Effector memory CD8-positive, alpha-beta T cell (primary cell): ENCODE measurements at regions not wholly inside any gene's neighbourhood (a gene's known extent, or its start where the extent isn't known, plus 50 kb on each side); places are given as distances from the start of the nearest gene placed in this dataset.
"Not testable (repeated sequence)": the region's sequence is repeated elsewhere in the genome, so short reads cannot be mapped to it uniquely, and the experiment has no call there.

Experiments
- ATAC-seq: fragments of 150-1000 bp; cut with Tn5 transposase; replicated peaks from 2 replicates; pipeline ENCODE4 v1.10.0; 2021; ENCODE audit warnings: mild to moderate bottlenecking, moderate library complexity
- DNase-seq, 3 experiments: peaks; one replicate each; pipeline ENCODE4 v3.0.0; 2021
- H3K27ac Mint-ChIP-seq, 2 donors: one replicate each; pipeline ENCODE4 v1.8.0; 2022; ENCODE audit warnings: mild to moderate bottlenecking in 2 of 2, mixed read lengths in 2 of 2, moderate library complexity in 2 of 2
- H3K27me3 Mint-ChIP-seq, 2 donors: one replicate each; pipeline ENCODE4 v1.8.0; 2022; ENCODE audit warnings: mixed read lengths in 2 of 2
- H3K36me3 Mint-ChIP-seq: one replicate; pipeline ENCODE4 v1.8.0; 2022; ENCODE audit warnings: mild to moderate bottlenecking, moderate library complexity, mixed read lengths; ENCODE audit not compliant: insufficient read depth
- H3K4me1 Mint-ChIP-seq, 2 donors: one replicate each; pipeline ENCODE4 v1.8.0; 2022; ENCODE audit warnings: low read depth in 2 of 2, mixed read lengths in 2 of 2
- H3K4me3 Mint-ChIP-seq, 2 donors: one replicate each; pipeline ENCODE4 v1.8.0; 2022; ENCODE audit warnings: mild to moderate bottlenecking in 2 of 2, mixed read lengths in 2 of 2, moderate library complexity in 2 of 2
- H3K9me3 Mint-ChIP-seq, 2 donors: one replicate each; pipeline ENCODE4 v1.8.0; 2022; ENCODE audit warnings: mixed read lengths in 2 of 2

- peak overlapping the region; percentile 11 to 70 for H3K27ac Mint-ChIP-seq
- no peaks in the 10 kb centered on the region for H3K27me3 Mint-ChIP-seq
- ATAC-seq, result no peak
- H3K4me3 Mint-ChIP-seq, result peak overlapping the region in 1 of 2 donors; percentile 13
- no peaks in the 10 kb centered on the region for H3K9me3 Mint-ChIP-seq
- H3K4me1 Mint-ChIP-seq, result peaks cover 51 to 54% of the 10 kb centered on the region in 2 donors
- no peak for DNase-seq
- H3K36me3 Mint-ChIP-seq, result peaks cover 5% of the 10 kb centered on the region
These were observed 113.5 kb upstream of the IGLL5 start for GRCh38 chr22:22773979-22774604.

DNA sequence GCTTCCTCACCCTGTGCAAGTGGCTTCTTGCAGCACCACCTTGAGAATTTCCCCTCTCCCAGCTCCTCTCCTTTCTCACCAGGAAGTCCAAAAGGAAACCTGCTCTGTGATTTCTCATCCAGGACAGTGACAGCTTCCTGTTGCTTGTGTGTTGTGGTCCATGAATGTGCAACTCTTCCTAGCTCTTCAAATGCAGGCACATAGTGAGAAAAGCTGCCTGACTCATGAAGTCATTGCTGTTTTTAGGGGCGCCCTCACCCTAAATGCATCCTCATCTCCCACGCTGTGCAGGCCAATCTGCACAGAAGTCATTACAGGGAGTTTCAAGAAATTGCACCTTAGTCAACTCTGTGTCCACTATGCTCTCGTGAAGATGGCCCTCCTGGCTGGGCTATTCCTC lies 112.9 kb upstream of the IGLL5 start:
- not testable (repeated sequence) for H3K4me3 Mint-ChIP-seq, H3K36me3 Mint-ChIP-seq, H3K27me3 Mint-ChIP-seq, H3K9me3 Mint-ChIP-seq, DNase-seq
- Mint-ChIP-seq H3K27ac (peak overlapping the region; percentile 11 to 70), H3K4me1 (peaks cover 45 to 48% of the 10 kb centered on the region in 2 donors)
- peak; percentile 31 for ATAC-seq

DNA sequence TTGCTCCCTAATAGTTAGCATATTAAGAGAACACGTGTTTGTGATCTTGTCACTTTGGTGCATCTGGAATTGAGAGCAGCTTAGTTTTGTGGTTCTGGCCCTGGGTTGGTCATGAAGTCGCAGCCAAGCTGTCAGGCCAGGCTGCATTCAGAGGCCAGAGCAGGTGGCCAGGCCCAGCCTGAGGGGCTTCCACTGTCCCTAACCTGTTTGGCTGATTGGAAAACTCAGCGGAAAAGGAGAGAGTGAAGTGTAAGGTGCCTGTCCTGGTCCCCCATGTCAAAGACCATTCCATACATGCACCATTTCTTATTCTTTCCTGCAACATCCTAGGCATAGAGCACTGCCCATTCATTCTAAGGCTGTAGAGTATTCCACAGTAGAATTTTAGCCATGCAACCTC lies 111.5 kb upstream of the IGLL5 start:
- H3K27ac Mint-ChIP-seq, result no peak overlapping the region
- H3K9me3 Mint-ChIP-seq, result no peaks in the 10 kb centered on the region
- no peak for ATAC-seq
- no peaks in the 10 kb centered on the region for H3K27me3 Mint-ChIP-seq
- peaks cover 34 to 35% of the 10 kb centered on the region in 2 donors for H3K4me1 Mint-ChIP-seq
- H3K4me3 Mint-ChIP-seq, result no peak overlapping the region
- no peak for DNase-seq
- H3K36me3 Mint-ChIP-seq, result no peaks in the 10 kb centered on the region

- Mint-ChIP-seq H3K9me3 (peaks cover 0 to 2% of the 10 kb centered on the region in 2 donors), H3K27me3 (no peaks in the 10 kb centered on the region), H3K4me1 (peaks cover 15 to 33% of the 10 kb centered on the region in 2 donors), H3K27ac (no peak overlapping the region), H3K36me3 (no peaks in the 10 kb centered on the region), H3K4me3 (no peak overlapping the region)
- DNase-seq (no peak), ATAC-seq (no peak)
These were observed 108.4 kb upstream of the IGLL5 start for GRCh38 chr22:22779213-22779612.

GRCh38 chr22:22783575-22783974 lies 104.0 kb upstream of the IGLL5 start:
- no peak overlapping the region for H3K4me3 Mint-ChIP-seq
- DNase-seq (no peak), ATAC-seq (no peak)
- peaks cover 6% of the 10 kb centered on the region for H3K36me3 Mint-ChIP-seq
- no peaks in the 10 kb centered on the region for H3K27me3 Mint-ChIP-seq
- H3K4me1 Mint-ChIP-seq, result peaks cover 27 to 47% of the 10 kb centered on the region in 2 donors
- H3K9me3 Mint-ChIP-seq, result peaks cover 0 to 2% of the 10 kb centered on the region in 2 donors
- H3K27ac Mint-ChIP-seq, result peak overlapping the region in 1 of 2 donors; percentile 95

- no peak for DNase-seq
- no peak overlapping the region for H3K4me3 Mint-ChIP-seq
- peaks cover 0 to 2% of the 10 kb centered on the region in 2 donors for H3K9me3 Mint-ChIP-seq
- peak overlapping the region; percentile 95 to 96 for H3K27ac Mint-ChIP-seq
- H3K4me1 Mint-ChIP-seq, result peaks cover 35 to 51% of the 10 kb centered on the region in 2 donors
- peaks cover 6% of the 10 kb centered on the region for H3K36me3 Mint-ChIP-seq
- no peaks in the 10 kb centered on the region for H3K27me3 Mint-ChIP-seq
- ATAC-seq, result no peak
These were observed 103.2 kb upstream of the IGLL5 start for GRCh38 chr22:22784249-22785039.

GRCh38 chr22:22785316-22786065 lies 102.1 kb upstream of the IGLL5 start:
- no peak for ATAC-seq
- Mint-ChIP-seq H3K36me3 (peaks cover 6% of the 10 kb centered on the region), H3K9me3 (peaks cover 0 to 2% of the 10 kb centered on the region in 2 donors), H3K27ac (peak overlapping the region; percentile 95 to 96), H3K4me1 (peaks cover 45 to 59% of the 10 kb centered on the region in 2 donors), H3K4me3 (no peak overlapping the region), H3K27me3 (no peaks in the 10 kb centered on the region)
- no peak for DNase-seq

- no peak for DNase-seq
- Mint-ChIP-seq H3K36me3 (peaks cover 6% of the 10 kb centered on the region), H3K4me1 (peaks cover 52 to 64% of the 10 kb centered on the region in 2 donors), H3K9me3 (peaks cover 0 to under 1% of the 10 kb centered on the region in 2 donors), H3K27ac (peak overlapping the region; percentile 95 to 96), H3K4me3 (peak overlapping the region; percentile 41 to 48), H3K27me3 (no peaks in the 10 kb centered on the region)
- no peak for ATAC-seq
These were observed 101.1 kb upstream of the IGLL5 start for GRCh38 chr22:22786301-22787115.

DNA sequence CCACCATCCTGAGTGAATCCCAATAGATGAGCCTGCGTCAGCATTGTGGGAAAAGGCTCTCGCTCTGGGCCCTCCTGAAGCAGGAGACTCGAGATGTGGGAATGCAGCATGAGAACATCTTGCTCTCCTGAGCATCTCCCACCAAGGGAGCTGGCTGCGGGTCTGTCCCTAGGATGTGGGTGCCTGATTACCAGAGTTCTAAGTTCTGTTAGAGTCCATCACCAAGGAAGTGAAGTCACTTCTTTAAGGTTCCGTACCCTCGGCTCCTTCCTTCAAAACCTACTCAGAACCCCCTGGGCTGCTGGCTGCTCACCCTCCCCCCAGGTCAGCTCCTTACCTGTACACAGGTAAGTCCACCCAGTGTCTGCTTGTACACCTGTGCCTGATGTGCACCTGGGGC lies 100.5 kb upstream of the IGLL5 start:
- Mint-ChIP-seq H3K9me3 (no peaks in the 10 kb centered on the region), H3K4me1 (peaks cover 57 to 67% of the 10 kb centered on the region in 2 donors), H3K4me3 (peak overlapping the region; percentile 41 to 48), H3K36me3 (peaks cover 6% of the 10 kb centered on the region), H3K27me3 (no peaks in the 10 kb centered on the region), H3K27ac (peak overlapping the region; percentile 95 to 96)
- DNase-seq (no peak), ATAC-seq (no peak)

GRCh38 chr22:22787786-22788459 lies 99.7 kb upstream of the IGLL5 start:
- H3K4me1 Mint-ChIP-seq, result peaks cover 64 to 75% of the 10 kb centered on the region in 2 donors
- peaks cover 6% of the 10 kb centered on the region for H3K36me3 Mint-ChIP-seq
- H3K4me3 Mint-ChIP-seq, result peak overlapping the region; percentile 69 to 73
- no peaks in the 10 kb centered on the region for H3K27me3 Mint-ChIP-seq
- DNase-seq (peak; percentile 51 to 54 (median 51)), ATAC-seq (peak; percentile 84)
- H3K9me3 Mint-ChIP-seq, result no peaks in the 10 kb centered on the region
- peak overlapping the region; percentile 95 to 96 for H3K27ac Mint-ChIP-seq

DNA sequence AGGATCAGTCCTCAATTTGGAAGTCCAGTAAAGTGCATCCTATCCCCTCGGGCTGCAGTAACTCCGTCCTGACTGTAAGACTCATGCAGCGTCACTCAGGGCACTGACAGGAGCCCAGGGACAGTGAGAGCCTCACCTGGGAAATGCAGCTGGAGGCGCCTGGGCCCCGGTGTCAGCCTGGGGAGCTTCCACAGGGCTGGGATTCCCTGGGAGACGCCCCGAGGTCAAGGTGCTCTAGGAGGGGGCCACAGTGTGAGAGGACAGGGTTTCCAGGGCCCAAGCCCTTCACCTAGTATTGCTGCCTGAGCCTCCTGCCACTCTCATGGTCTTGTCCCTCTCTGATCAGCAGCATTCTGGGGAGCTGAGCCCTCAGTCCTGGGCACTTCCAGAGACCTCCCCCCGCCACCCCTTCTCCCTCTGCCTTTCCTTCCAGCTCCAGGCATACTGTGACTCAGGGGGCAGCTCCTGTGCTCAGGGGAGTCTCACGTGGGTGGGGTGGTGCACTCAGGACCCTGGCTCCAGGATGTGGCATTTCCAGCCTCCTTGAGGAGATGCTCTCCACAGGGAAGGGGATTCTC lies 99.1 kb upstream of the IGLL5 start:
- H3K27ac Mint-ChIP-seq, result peak overlapping the region; percentile 95 to 96

DNA sequence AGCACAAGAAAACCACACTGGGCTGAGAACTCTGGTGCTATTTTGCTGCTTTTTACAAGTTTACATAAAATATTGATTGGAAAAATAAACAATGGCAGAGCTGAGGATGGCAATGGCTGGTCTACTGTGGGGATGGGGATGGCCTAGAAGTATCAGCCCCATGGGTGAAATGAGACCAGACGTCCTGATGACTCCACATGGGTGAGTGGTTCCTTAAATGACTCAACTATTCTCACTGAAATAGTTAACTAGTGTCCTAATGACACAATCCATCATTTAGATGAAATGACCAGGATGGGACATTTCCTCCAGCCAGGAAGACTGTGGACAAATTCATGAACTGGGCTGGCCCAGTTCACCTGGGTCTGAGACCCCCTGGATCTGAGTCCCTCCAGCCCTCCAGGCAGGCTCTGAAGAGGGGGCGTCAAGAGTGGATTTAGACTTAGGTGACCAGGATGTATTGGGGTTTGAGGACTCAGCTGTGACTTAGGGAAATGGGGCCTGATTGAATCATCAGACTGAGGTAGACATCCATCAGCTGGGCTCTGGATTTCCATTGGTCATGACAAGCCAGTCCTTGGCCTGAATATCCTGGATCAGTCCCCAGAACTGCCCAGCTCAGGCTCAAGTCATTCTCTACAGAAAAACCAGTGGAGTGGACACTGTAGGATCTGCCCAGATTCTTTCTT lies 98.2 kb upstream of the IGLL5 start:
- Mint-ChIP-seq H3K27me3 (no peaks in the 10 kb centered on the region), H3K4me3 (peak overlapping the region; percentile 73), H3K9me3 (no peaks in the 10 kb centered on the region), H3K4me1 (peaks cover 69 to 76% of the 10 kb centered on the region in 2 donors), H3K27ac (peak overlapping the region; percentile 95 to 96), H3K36me3 (peaks cover 6% of the 10 kb centered on the region)
- ATAC-seq (no peak), DNase-seq (no peak)

More for the DNA sequence above, 99.1 kb upstream of the IGLL5 start:
- Mint-ChIP-seq H3K4me1 (peaks cover 69 to 80% of the 10 kb centered on the region in 2 donors), H3K36me3 (peaks cover 6% of the 10 kb centered on the region), H3K27me3 (no peaks in the 10 kb centered on the region), H3K9me3 (no peaks in the 10 kb centered on the region), H3K4me3 (peak overlapping the region; percentile 69 to 73)
- DNase-seq (no peak), ATAC-seq (no peak)
